ENCODE measurements at regions not wholly inside any gene's neighbourhood (a gene's known extent, or its start where the extent isn't known, plus 50 kb on each side); places are given as distances from the start of the nearest gene placed in this dataset.

DNA sequence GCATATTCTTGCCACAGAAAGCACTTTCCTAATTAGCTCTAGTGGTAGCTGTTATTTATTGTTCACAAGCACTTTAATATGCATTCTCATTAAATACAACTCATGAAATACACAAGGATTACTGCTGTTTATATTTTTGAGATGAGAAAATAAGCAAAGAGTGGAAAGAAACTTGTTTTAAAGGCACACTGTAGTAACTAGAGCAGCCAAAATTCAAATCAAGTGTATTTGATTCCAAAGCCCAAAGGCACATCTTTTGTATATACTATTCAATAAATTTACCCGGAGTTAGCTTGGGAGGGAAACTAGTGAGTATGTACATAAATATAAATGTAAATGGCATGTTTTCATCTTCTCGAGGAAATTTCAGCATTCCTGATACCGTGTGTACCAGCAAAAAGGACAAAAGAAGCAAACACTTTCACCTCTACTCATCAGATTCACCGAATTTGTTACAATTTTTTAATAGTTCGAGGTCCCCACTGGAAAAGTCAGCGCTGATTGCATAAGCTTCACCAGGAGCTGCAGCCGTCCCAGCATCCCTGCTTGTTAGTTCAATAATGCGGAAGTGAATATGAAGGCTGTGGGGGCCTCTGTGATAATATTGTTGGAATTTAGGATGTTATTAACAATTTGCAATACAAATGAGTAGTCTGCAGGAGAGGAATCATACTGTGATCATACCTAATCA, 371.6 kb upstream of the MON1B start:
- TF ChIP-seq, protein P1, sequence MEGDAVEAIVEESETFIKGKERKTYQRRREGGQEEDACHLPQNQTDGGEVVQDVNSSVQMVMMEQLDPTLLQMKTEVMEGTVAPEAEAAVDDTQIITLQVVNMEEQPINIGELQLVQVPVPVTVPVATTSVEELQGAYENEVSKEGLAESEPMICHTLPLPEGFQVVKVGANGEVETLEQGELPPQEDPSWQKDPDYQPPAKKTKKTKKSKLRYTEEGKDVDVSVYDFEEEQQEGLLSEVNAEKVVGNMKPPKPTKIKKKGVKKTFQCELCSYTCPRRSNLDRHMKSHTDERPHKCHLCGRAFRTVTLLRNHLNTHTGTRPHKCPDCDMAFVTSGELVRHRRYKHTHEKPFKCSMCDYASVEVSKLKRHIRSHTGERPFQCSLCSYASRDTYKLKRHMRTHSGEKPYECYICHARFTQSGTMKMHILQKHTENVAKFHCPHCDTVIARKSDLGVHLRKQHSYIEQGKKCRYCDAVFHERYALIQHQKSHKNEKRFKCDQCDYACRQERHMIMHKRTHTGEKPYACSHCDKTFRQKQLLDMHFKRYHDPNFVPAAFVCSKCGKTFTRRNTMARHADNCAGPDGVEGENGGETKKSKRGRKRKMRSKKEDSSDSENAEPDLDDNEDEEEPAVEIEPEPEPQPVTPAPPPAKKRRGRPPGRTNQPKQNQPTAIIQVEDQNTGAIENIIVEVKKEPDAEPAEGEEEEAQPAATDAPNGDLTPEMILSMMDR (IDR thresholded peaks at IDR 0.05; ENCODE audit: insufficient read depth, low read length, missing control alignments) = no peak
- H3K4me3 ChIP-seq (ENCODE audit: low read depth, low read length) = no peak overlapping the region
- no peak for DNase-seq (ENCODE audit: low read depth, low spot score)
- POLR2A ChIA-PET = no interaction called here
- CTCF ChIA-PET = no interaction called here

DNA sequence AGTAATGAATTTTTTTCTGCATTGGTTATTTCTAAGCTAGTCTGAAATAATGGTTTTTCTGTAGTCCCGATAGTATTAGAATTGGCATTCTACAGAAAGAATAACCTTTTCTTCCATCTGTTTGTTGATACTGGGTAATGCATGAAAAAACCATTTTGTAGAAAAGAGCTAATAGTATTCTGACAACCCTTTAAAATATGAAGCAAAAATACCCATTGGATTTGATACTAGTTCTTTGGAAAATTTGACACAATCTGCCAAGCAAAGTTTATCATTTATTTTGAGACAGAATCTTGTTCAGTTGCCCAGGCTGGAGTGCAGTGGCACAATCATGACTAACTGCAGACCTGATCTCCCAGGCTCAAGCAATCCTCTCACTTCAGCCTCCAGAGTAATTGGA, 366.8 kb upstream of the MON1B start:
- TF ChIP-seq, protein P1 (IDR thresholded peaks at IDR 0.05; ENCODE audit: insufficient read depth, low read length, missing control alignments) = no peak
- POLR2A ChIA-PET = no interaction called here
- H3K4me3 ChIP-seq (ENCODE audit: low read depth, low read length) = no peak overlapping the region
- no peak for DNase-seq (ENCODE audit: low read depth, low spot score)
- CTCF ChIA-PET = no interaction called here

DNA sequence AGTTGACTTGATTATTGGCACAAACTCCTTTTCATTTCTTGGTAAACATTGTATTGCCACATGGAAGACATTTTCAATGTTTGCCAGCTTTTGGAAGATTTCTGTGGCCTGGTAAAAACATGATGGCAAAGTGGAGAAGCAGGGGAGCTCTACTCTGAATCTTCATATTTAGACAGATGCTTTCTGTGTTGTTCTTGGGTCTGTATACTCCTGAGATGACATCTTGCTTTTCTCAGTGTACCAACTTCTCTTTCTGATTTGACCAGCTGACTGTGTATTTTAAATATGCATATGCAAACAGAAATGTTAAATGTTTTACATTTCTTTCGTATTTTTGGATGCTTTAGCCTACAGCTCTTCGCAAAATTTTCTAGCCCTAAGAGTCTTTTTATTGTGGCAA, 366.2 kb upstream of the MON1B start:
- TF ChIP-seq, protein P1 (IDR thresholded peaks at IDR 0.05; ENCODE audit: insufficient read depth, low read length, missing control alignments) = no peak
- ChIA-PET CTCF (no interaction called here), POLR2A (no interaction called here)
- no peak overlapping the region for H3K4me3 ChIP-seq (ENCODE audit: low read depth, low read length)
- no peak for DNase-seq (ENCODE audit: low read depth, low spot score)

DNA sequence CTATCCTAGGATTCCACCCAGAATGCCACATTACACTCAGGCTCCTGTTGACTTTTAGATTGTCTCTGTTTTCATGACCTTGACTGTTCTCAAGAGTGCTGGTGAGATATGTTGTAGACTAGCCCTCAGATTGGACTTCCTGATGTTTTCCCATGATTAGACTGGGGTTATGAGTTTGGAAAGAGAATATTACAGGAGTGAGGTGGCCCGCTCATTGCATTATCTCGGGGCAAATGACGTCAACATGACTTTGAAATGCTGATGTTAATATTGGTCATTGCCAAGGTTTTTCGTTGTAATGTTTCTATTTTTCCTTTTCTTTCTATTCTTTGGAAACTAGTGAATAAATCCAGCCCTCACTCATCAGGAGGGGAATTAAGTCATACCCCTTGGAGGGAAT, 355.7 kb upstream of the MON1B start:
- ChIA-PET CTCF (no interaction called here), POLR2A (no interaction called here)
- TF ChIP-seq, protein P1 (IDR thresholded peaks at IDR 0.05; ENCODE audit: insufficient read depth, low read length, missing control alignments) = no peak

DNA sequence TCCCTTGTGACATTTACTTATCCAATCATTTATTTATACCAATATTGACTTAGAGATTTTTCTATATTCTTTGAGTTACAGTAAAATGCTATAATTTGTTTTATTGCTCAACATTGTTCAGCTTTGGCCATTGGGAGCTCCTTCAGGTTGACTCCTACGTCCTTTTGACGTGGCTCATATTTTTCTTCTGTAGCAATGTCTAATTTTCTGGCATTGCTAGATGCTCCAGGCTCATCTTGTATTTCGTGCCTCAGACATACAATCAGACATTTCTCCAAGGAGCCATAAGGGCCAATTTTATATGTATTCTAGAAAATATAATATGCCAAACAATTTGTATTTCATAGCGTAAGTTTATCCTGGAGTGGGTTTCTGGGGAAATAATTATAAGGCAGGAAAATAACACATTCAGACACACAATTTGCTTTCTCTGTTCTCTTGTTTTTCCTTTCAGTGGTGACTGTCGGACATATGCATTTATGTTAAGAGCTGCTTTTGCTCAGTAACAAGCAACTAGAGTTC, 355.1 kb upstream of the MON1B start:
- CTCF ChIA-PET = no interaction called here

More for the DNA sequence above, 355.7 kb upstream of the MON1B start:
- H3K4me3 ChIP-seq (ENCODE audit: low read depth, low read length) = no peak overlapping the region
- no peak for DNase-seq (ENCODE audit: low read depth, low spot score)

DNA sequence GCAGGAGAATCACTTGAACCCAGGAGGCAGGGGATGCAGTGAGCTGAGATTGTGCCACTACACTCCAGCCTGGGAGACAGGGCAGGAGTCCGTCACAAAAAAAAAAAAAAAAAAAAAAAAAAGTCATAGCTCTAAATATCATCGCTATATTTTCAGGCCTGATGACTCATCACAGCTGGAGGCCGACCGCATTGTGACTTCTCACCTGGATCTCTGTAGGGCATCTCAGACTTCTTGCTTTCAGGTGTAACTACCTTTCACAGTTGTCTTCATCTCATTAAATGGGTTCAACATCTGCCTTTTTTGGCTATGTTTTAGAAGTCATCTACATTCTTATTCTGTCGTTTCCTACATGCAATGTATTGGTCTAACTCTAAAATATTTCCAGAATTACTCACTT, 353.1 kb upstream of the MON1B start:
- ChIA-PET CTCF (no interaction called here), POLR2A (no interaction called here)
- H3K4me3 ChIP-seq (ENCODE audit: low read depth, low read length) = no peak overlapping the region
- TF ChIP-seq, protein P1 (IDR thresholded peaks at IDR 0.05; ENCODE audit: insufficient read depth, low read length, missing control alignments) = no peak
- DNase-seq (ENCODE audit: low read depth, low spot score) = no peak

More for the DNA sequence above, 355.1 kb upstream of the MON1B start:
- TF ChIP-seq, protein P1 (IDR thresholded peaks at IDR 0.05; ENCODE audit: insufficient read depth, low read length, missing control alignments) = no peak
- H3K4me3 ChIP-seq (ENCODE audit: low read depth, low read length) = no peak overlapping the region
- POLR2A ChIA-PET = no interaction called here
- no peak for DNase-seq (ENCODE audit: low read depth, low spot score)
